Liver (tissue), 7 donors: ENCODE measurements at regions not wholly inside any gene's neighbourhood (a gene's known extent, or its start where the extent isn't known, plus 50 kb on each side); places are given as distances from the start of the nearest gene placed in this dataset.

Experiments
- DNase-seq: peaks from one replicate; pipeline ENCODE4 v3.0.0-alpha.2; 2017; ENCODE audit warnings: low spot score
- H3K27ac ChIP-seq, 2 donors: one replicate each; pipeline ENCODE4 v1.7.0; 2013; ENCODE audit warnings: inconsistent platforms in 2 of 2, low read length in 2 of 2, control low read depth in 1 of 2, low read depth in 1 of 2, mild to moderate bottlenecking in 1 of 2
- H3K27me3 ChIP-seq, 4 donors: one replicate each; pipeline versions ENCODE4 v1.6.1 to v1.7.0; 2013; ENCODE audit warnings: low read length in 3 of 4, inconsistent platforms in 1 of 4, mild to moderate bottlenecking in 1 of 4, moderate library complexity in 1 of 4; ENCODE audit not compliant: control insufficient read depth in 4 of 4, insufficient read depth in 4 of 4
- H3K36me3 ChIP-seq, 4 donors: one replicate each; pipeline versions ENCODE4 v1.6.1 to v1.7.0; 2013; ENCODE audit warnings: low read length in 3 of 4, mild to moderate bottlenecking in 3 of 4, low read depth in 1 of 4, moderate library complexity in 1 of 4; ENCODE audit not compliant: control insufficient read depth in 4 of 4, insufficient read depth in 3 of 4
- H3K4me1 ChIP-seq, 4 donors: one replicate each; pipeline versions ENCODE4 v1.6.1 to v1.7.0; 2013; ENCODE audit warnings: low read length in 3 of 4, mild to moderate bottlenecking in 3 of 4, moderate library complexity in 1 of 4; ENCODE audit not compliant: control insufficient read depth in 4 of 4, insufficient read depth in 4 of 4
- H3K4me3 ChIP-seq, 3 donors: one replicate each; pipeline versions ENCODE4 v1.6.1 to v1.7.0; 2013; ENCODE audit warnings: low read length in 3 of 3, control low read depth in 1 of 3, low read depth in 1 of 3, mild to moderate bottlenecking in 1 of 3
- H3K9ac ChIP-seq, 2 donors: one replicate each; pipeline ENCODE4 v1.7.0; 2013; ENCODE audit warnings: low read length in 2 of 2, mild to moderate bottlenecking in 2 of 2, moderate library complexity in 2 of 2, control low read depth in 1 of 2, low read depth in 1 of 2
- H3K9me3 ChIP-seq, 4 donors: one replicate each; pipeline versions ENCODE4 v1.6.1 to v1.7.0; 2013; ENCODE audit warnings: low read length in 3 of 4; ENCODE audit not compliant: control insufficient read depth in 4 of 4
- EGR1 ChIP-seq, 2 donors: IDR thresholded peaks; 2 replicates each; pipeline ENCODE4 v1.6.1; 2016 to 2018; ENCODE audit warnings: antibody characterized with exemption in 2 of 2, low read depth in 2 of 2
- FOXA1 ChIP-seq: IDR thresholded peaks from 2 replicates; pipeline ENCODE4 v1.6.1; 2016; ENCODE audit warnings: antibody characterized with exemption
- FOXA2 ChIP-seq: IDR thresholded peaks from 2 replicates; pipeline ENCODE4 v1.6.1; 2016; ENCODE audit warnings: antibody characterized with exemption
- GABPA ChIP-seq, 2 donors: IDR thresholded peaks in 1 of 2; conservative IDR thresholded peaks in 1 of 2; 2 replicates each; pipeline ENCODE4 v1.6.1; 2016; ENCODE audit warnings: antibody characterized with exemption in 2 of 2, mild to moderate bottlenecking in 1 of 2, moderate library complexity in 1 of 2
- HNF4A ChIP-seq, 2 donors: conservative IDR thresholded peaks; 2 replicates each; pipeline ENCODE4 v1.6.1; 2016; ENCODE audit warnings: antibody characterized with exemption in 2 of 2, mild to moderate bottlenecking in 2 of 2
- HNF4G ChIP-seq: IDR thresholded peaks from 2 replicates; pipeline ENCODE4 v1.6.1; 2016; ENCODE audit warnings: antibody characterized with exemption
- JUND ChIP-seq, 2 donors: IDR thresholded peaks; 2 replicates each; pipeline ENCODE4 v1.6.1; 2016; ENCODE audit warnings: antibody characterized with exemption in 2 of 2
- MAX ChIP-seq: IDR thresholded peaks from 2 replicates; pipeline ENCODE4 v1.6.1; 2016; ENCODE audit warnings: antibody characterized with exemption
- RAD21 ChIP-seq, 2 donors: IDR thresholded peaks; 2 replicates each; pipeline ENCODE4 v1.6.1; 2016; ENCODE audit warnings: antibody characterized with exemption in 2 of 2, mild to moderate bottlenecking in 2 of 2
- RXRA ChIP-seq, 2 donors: IDR thresholded peaks; 2 replicates each; pipeline ENCODE4 v1.6.1; 2017 to 2018; ENCODE audit warnings: antibody characterized with exemption in 2 of 2, mild to moderate bottlenecking in 1 of 2
- TAF1 ChIP-seq: conservative IDR thresholded peaks from 2 replicates; pipeline ENCODE4 v1.6.1; 2016; ENCODE audit warnings: antibody characterized with exemption, mild to moderate bottlenecking
- YY1 ChIP-seq: IDR thresholded peaks from 2 replicates; pipeline ENCODE4 v1.6.1; 2016; ENCODE audit warnings: antibody characterized with exemption, mild to moderate bottlenecking
- ZBTB33 ChIP-seq: IDR thresholded peaks from 2 replicates; pipeline ENCODE4 v1.6.1; 2016; ENCODE audit warnings: antibody characterized with exemption
- WGBS: extraction: QIAGEN DNeasy Blood & Tissue Kit; methylation state at CpG from one replicate; pipeline ENCODE4 v1.1.7; 2013; 5-methylcytosine and 5-hydroxymethylcytosine counted together
- TF ChIP-seq, protein P1 (sequence below): IDR thresholded peaks from 2 replicates; pipeline ENCODE4 v1.6.1; 2016; ENCODE audit warnings: antibody characterized with exemption, mild to moderate bottlenecking
- TF ChIP-seq, protein P2 (sequence below): IDR thresholded peaks from 2 replicates; pipeline ENCODE4 v1.6.1; 2016; ENCODE audit warnings: antibody characterized with exemption
- donor health status: healthy.
- donor health status: healthy.
- donor health status: healthy.
- donor health status: healthy.

- TF ChIP-seq RXRA (IDR thresholded peaks at IDR 0.05) (no peak), EGR1 (IDR thresholded peaks at IDR 0.05; ENCODE audit: low read depth in 2 of 2) (no peak), JUND (IDR thresholded peaks at IDR 0.05) (no peak), TAF1 (no peak), FOXA1 (no peak), ZBTB33 (no peak), GABPA (IDR thresholded peaks at IDR 0.05 in 1 of 2, conservative IDR thresholded peaks at IDR 0.05 in 1 of 2) (no peak), YY1 (no peak), FOXA2 (no peak), HNF4A (conservative IDR thresholded peaks at IDR 0.05) (no peak), RAD21 (IDR thresholded peaks at IDR 0.05) (no peak)
- TF ChIP-seq, protein P1, sequence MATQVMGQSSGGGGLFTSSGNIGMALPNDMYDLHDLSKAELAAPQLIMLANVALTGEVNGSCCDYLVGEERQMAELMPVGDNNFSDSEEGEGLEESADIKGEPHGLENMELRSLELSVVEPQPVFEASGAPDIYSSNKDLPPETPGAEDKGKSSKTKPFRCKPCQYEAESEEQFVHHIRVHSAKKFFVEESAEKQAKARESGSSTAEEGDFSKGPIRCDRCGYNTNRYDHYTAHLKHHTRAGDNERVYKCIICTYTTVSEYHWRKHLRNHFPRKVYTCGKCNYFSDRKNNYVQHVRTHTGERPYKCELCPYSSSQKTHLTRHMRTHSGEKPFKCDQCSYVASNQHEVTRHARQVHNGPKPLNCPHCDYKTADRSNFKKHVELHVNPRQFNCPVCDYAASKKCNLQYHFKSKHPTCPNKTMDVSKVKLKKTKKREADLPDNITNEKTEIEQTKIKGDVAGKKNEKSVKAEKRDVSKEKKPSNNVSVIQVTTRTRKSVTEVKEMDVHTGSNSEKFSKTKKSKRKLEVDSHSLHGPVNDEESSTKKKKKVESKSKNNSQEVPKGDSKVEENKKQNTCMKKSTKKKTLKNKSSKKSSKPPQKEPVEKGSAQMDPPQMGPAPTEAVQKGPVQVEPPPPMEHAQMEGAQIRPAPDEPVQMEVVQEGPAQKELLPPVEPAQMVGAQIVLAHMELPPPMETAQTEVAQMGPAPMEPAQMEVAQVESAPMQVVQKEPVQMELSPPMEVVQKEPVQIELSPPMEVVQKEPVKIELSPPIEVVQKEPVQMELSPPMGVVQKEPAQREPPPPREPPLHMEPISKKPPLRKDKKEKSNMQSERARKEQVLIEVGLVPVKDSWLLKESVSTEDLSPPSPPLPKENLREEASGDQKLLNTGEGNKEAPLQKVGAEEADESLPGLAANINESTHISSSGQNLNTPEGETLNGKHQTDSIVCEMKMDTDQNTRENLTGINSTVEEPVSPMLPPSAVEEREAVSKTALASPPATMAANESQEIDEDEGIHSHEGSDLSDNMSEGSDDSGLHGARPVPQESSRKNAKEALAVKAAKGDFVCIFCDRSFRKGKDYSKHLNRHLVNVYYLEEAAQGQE = no peak
- TF ChIP-seq, protein P2, sequence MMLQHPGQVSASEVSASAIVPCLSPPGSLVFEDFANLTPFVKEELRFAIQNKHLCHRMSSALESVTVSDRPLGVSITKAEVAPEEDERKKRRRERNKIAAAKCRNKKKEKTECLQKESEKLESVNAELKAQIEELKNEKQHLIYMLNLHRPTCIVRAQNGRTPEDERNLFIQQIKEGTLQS = no peak
- no peak for DNase-seq
- H3K9ac ChIP-seq = no peak overlapping the region
- H3K27ac ChIP-seq = no peak overlapping the region
- H3K4me3 ChIP-seq = no peak overlapping the region
- H3K4me1 ChIP-seq = no peaks in the 10 kb centered on the region
- no peaks in the 10 kb centered on the region for H3K9me3 ChIP-seq
- WGBS = 82% methylated on average over 2 of the region's 2 CpGs
- H3K36me3 ChIP-seq = no peaks in the 10 kb centered on the region
- H3K27me3 ChIP-seq = no peaks in the 10 kb centered on the region
Observed at GRCh38 chr7:131895541-131896164, 339.2 kb upstream of the PODXL start.

- DNase-seq = no peak
- Histone ChIP-seq H3K36me3 (no peaks in the 10 kb centered on the region), H3K27me3 (no peaks in the 10 kb centered on the region), H3K4me3 (no peak overlapping the region), H3K4me1 (no peaks in the 10 kb centered on the region), H3K9me3 (no peaks in the 10 kb centered on the region), H3K9ac (no peak overlapping the region), H3K27ac (no peak overlapping the region)
- WGBS = 67% methylated on average over 1 of the region's 1 CpG
- TF ChIP-seq HNF4G = no peak
- TF ChIP-seq TAF1 = no peak
- TF ChIP-seq ZBTB33 = no peak
- no peak for TF ChIP-seq MAX
- TF ChIP-seq, protein P1 = no peak
- TF ChIP-seq EGR1 (IDR thresholded peaks at IDR 0.05; ENCODE audit: low read depth in 2 of 2) = no peak
Observed at GRCh38 chr7:131893631-131894340, 337.4 kb upstream of the PODXL start.
